Stimulated activated effector memory CD8-positive, alpha-beta T cell treated with anti-CD3 and anti-CD28 coated beads, Interleukin-12 subunit alpha, Interleukin-12 subunit beta, amount 100 ng/mL, for 72 hours (primary cell): ENCODE measurements at regions not wholly inside any gene's neighbourhood (a gene's known extent, or its start where the extent isn't known, plus 50 kb on each side); places are given as distances from the start of the nearest gene placed in this dataset.

Experiments
- ATAC-seq: fragments of 150-1000 bp; cut with Tn5 transposase; 2 replicates; pipeline ENCODE4 v1.10.0; 2021
- DNase-seq, 2 donors: peaks; one replicate each; pipeline ENCODE4 v3.0.0; 2021 to 2022; ENCODE audit warnings: low spot score in 2 of 2
- H3K27ac Mint-ChIP-seq: one replicate; pipeline ENCODE4 v1.8.0; 2022; ENCODE audit warnings: mild to moderate bottlenecking, mixed read lengths
- H3K36me3 Mint-ChIP-seq: one replicate; pipeline ENCODE4 v1.8.0; 2022; ENCODE audit warnings: mild to moderate bottlenecking, mixed read lengths
- H3K4me1 Mint-ChIP-seq: one replicate; pipeline ENCODE4 v1.8.0; 2022; ENCODE audit warnings: mixed read lengths
- H3K4me3 Mint-ChIP-seq: one replicate; pipeline ENCODE4 v1.8.0; 2022; ENCODE audit warnings: mild to moderate bottlenecking, mixed read lengths
- H3K9me3 Mint-ChIP-seq: one replicate; pipeline ENCODE4 v1.8.0; 2022; ENCODE audit warnings: mixed read lengths

DNA sequence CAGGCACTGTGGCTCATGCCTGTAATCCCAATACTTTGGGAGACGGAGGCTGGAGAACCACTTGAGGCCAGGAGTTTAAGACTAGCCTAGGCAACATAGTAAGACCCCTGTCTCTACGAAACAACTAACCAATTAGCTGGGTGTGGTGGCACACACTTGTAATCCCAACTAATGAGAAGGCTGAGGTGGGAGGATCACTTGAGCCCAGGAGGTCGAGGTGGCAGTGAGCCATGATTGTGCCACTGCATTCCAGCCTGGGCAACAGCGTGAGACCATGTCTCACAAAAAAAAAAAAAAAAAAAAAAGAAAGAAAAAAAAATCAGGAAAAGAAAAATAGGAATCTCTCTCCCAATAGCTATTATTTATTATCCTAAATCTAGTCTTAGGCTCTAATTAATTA, 56.8 kb upstream of the UBAC2 start:
- Mint-ChIP-seq H3K4me1 (no peaks in the 10 kb centered on the region), H3K27ac (no peak overlapping the region), H3K4me3 (no peak overlapping the region), H3K9me3 (no peaks in the 10 kb centered on the region), H3K36me3 (no peaks in the 10 kb centered on the region)
- DNase-seq, result no peak
- ATAC-seq, result no peak

DNA sequence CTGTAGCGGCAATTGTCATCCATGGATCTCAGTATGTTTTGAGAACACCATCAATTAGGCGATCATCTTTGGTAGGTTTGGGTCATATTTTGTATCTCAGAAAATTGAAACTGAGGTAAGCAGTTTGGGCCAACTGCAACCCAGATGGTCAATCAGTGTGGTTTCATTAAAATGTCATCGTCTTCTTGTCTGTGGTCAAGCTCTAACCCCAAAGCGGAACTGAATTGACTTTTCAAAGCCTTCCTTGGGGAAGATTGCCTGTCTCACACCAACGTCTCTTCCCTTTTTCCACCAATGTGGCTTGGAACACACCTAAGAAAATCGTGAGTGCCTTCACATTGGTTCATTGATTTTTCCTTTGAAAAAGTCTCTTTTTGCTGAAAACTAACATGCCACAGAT, 56.3 kb upstream of the UBAC2 start:
- Mint-ChIP-seq H3K9me3 (no peaks in the 10 kb centered on the region), H3K4me1 (no peaks in the 10 kb centered on the region), H3K4me3 (no peak overlapping the region), H3K36me3 (no peaks in the 10 kb centered on the region), H3K27ac (no peak overlapping the region)
- no peak for ATAC-seq
- no peak for DNase-seq

DNA sequence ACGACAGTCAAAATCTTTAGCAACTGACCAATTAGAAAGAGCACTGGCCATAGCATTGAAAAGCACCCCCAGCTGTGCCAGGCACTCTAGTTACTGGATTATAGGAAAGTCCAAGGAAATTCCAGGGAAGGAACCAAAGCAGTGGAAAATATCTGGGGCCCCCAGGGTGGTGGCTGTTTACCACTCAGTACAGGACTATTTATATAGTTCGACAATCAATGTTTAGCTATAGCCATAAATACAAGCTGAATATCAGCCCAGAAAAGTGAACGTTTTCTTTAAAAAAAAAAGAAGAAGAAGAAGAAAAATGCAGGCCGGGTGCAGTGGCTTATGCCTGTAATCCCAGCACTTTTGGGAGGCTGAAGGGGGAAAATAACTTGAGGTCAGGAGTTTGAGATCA, 55.2 kb upstream of the UBAC2 start:
- DNase-seq, result no peak
- H3K4me3 Mint-ChIP-seq, result no peak overlapping the region
- no peaks in the 10 kb centered on the region for H3K4me1 Mint-ChIP-seq
- H3K27ac Mint-ChIP-seq, result no peak overlapping the region
- no peaks in the 10 kb centered on the region for H3K9me3 Mint-ChIP-seq
- no peak for ATAC-seq
- H3K36me3 Mint-ChIP-seq, result no peaks in the 10 kb centered on the region

DNA sequence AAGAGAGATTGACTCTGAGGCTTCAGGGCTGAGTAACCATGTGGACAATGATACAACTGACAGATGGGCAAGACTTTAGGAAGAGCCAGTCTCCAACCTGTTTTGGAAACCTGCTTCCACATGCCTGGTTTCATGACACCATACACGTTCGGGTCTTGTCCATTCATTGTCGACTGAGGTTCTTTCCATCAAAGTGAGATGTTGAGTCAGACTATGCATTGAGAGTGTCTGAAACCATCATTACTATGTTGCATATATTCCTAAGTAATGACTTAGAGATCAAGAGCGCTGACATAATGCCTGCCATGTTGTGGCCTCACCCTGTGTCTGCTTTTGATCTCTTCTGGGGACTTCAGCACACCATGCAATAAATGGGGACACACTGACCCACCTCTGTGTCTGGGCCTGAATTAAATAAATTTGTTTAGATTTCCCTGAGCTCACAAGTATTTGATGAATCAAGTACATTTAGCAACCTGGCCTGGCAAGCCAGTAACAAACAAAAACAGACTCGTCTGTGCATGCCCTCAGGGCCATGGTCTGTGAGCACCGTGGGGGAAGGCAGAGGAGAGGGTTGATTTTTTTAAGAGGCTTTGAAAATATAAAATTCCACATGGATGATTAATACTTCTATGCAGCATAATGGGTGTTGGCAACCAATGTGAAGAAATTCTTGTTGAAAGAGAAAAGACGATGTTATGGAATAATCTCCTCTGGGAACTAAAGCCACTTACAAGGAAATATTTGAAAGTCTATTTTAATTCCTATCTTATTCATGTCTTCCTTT, 49.9 kb upstream of the UBAC2 start:
- no peak overlapping the region for H3K27ac Mint-ChIP-seq
- peaks cover 7% of the 10 kb centered on the region for H3K4me1 Mint-ChIP-seq
- ATAC-seq, result no peak
- no peak overlapping the region for H3K4me3 Mint-ChIP-seq
- DNase-seq, result no peak
- H3K9me3 Mint-ChIP-seq, result no peaks in the 10 kb centered on the region
- H3K36me3 Mint-ChIP-seq, result no peaks in the 10 kb centered on the region
